Midbrain (tissue), 1 donor: ENCODE measurements at regions not wholly inside any gene's neighbourhood (a gene's known extent, or its start where the extent isn't known, plus 50 kb on each side); places are given as distances from the start of the nearest gene placed in this dataset.
A peak's percentile ranks its signal among the peaks of the same experiment; 100 is the strongest.
"Not testable (repeated sequence)": the region's sequence is repeated elsewhere in the genome, so short reads cannot be mapped to it uniquely, and the experiment has no call there.

Experiments
- DNase-seq: peaks from one replicate; lab custom pipeline; 2025; lab: John Stamatoyannopoulos, UW

DNA sequence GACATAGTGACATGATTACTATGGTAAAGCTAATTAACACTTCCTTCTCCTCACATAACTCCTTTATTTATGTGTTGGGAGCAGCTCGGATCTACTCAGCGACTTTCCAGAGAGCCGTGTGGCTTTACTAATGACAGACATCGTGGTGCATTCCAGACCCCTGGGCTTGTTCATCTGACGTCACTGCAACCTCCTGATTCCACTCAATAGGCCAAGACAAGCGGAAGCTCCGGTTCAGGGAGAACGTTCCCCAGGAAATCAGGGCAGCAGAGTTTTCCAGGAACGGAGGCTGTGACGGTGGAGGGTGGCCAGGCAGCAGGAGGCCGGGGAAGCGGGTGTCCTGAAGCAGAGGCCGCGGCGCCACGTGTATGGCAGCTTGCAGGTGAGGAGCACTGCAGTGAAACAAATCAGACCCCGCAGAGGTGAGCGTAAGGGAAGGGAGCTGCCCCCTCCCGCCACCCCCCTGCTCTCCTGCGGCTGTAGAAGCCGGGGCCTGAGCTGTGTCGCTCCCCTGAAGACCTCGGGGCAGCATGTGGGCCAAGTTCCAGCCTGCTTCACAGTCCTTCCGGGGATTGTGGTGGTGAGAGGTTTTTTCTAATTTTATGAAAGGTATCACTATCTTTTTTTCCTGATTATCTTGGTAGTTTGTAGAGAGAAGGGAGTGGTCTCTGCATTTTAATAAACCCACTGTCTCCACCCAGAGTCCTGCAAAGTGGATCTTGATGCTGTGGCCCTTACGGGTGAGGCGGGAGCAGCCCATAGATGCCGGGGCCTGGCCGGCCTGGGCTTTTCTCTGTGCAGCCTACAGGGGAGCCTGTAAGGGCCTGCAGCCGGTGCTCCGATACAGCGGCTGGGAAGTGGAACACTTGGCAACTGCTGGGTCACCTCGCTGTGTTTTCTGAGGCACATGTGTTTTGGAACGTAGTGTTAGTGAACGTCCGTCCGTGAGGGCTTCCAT lies 220.4 kb upstream of the IRX4 start:
- DNase-seq: no peak

DNA sequence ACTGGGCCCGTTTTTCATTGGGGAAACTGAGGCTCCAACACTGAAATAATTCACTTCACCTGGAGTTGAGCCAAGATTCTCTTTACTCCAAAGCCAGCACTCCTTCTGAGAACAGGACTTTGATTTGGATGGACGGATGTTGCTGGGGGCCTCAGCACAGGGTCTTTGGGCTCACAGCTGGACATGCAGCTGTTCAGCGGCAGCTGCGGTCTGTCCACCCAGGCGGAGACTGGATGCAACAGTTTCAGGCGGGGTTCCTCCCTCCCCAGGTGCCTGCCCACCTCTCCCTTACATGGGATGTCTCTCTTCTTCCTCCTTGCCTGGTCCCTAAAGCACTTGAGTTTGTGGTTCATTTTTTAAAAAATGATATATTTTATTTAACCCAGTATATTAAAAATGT lies 219.0 kb upstream of the IRX4 start:
- no peak for DNase-seq

- no peak for DNase-seq
Observed at GRCh38 chr5:2096887-2097505, 214.3 kb upstream of the IRX4 start.

GRCh38 chr5:2095011-2095410 lies 212.3 kb upstream of the IRX4 start:
- DNase-seq: no peak

DNA sequence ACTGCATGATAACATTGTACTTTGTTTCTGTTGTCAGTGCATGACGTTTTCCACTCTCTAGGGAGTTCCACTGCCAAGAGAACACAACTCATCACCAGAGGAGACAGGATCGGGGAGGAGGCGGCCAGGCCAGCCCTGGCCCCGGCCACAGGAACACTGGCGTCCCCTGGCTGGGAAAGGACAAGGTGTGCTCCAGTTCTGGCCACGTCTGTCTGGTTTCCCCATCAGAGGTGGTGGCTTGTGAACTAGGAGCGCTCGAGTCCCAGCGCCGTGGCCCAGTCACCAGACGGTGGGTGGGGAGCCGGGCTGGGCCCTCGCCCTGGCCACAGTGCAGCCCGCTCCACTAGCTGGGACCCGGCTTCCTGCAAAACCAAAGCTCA lies 211.9 kb upstream of the IRX4 start:
- no peak for DNase-seq

GRCh38 chr5:2093859-2094615 lies 211.3 kb upstream of the IRX4 start:
- no peak for DNase-seq

GRCh38 chr5:2091921-2092320 lies 209.2 kb upstream of the IRX4 start:
- no peak for DNase-seq

DNA sequence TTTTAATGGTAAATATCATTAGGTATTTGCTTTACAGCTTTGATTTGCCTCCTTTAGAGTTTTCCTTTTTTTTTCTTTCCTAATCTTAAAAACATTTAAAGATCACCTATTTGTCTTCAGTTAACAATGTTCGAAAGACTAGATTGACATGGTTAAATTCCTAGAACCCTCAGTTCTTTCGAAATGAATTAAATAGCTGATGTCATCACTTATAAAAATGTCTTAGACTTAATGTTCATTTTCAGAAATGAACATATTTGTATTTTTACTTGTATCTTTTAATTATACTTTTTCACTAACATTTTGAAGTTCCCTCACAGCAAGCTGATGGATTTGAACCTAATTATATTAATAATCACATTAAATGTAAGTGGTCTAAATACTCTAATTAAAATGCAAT lies 205.3 kb upstream of the IRX4 start:
- DNase-seq: no peak

GRCh38 chr5:2075365-2075764 lies 192.6 kb upstream of the IRX4 start:
- no peak for DNase-seq

GRCh38 chr5:2071562-2071961 lies 188.8 kb upstream of the IRX4 start:
- DNase-seq: no peak

- DNase-seq: not testable (repeated sequence)
Observed at GRCh38 chr5:2070787-2071186, 188.1 kb upstream of the IRX4 start.

GRCh38 chr5:2068531-2068930 lies 185.8 kb upstream of the IRX4 start:
- no peak for DNase-seq

- no peak for DNase-seq
Observed at GRCh38 chr5:2066373-2066772, 183.6 kb upstream of the IRX4 start.

DNA sequence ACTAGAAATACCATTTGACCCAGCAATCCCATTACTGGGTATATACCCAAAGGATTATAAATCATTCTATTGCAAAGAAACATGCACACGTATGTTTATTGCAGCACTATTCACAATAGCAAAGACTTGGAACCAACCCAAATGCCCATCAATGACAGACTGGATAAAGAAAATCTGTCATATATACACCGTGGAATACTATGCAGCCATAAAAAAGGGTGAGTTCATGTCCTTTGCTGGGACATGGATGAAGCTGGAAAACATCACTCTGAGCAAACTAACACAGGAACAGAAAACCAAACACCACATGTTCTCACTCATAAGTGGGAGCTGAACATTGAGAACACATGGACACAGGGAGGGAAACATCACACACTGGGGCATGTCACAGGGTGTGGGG lies 180.7 kb upstream of the IRX4 start:
- not testable (repeated sequence) for DNase-seq

GRCh38 chr5:2052687-2053086 lies 170.0 kb upstream of the IRX4 start:
- no peak for DNase-seq

- DNase-seq: no peak
Observed at GRCh38 chr5:2049876-2050275, 167.2 kb upstream of the IRX4 start.

DNA sequence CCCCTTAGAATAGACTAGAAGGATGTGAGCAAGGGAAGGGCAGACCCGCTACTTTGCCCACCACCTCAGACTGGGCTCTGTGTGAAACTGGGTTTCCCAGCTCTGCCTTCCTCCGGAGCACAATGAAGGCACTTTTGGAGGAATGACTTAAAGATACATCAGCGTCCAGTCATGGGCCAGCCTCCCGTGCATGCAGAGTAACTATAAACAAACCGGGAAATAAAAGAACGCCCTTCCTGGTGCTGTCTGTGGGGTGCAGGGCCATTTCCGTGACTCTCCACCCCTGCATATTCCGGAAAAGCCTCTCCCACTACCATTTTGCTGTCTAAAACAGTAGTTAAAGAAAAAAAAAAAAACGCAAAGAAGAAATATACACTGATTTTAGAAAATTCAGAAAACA lies 165.9 kb upstream of the IRX4 start:
- no peak for DNase-seq

- DNase-seq: no peak
Observed at GRCh38 chr5:2047341-2047927, 164.7 kb upstream of the IRX4 start.

DNA sequence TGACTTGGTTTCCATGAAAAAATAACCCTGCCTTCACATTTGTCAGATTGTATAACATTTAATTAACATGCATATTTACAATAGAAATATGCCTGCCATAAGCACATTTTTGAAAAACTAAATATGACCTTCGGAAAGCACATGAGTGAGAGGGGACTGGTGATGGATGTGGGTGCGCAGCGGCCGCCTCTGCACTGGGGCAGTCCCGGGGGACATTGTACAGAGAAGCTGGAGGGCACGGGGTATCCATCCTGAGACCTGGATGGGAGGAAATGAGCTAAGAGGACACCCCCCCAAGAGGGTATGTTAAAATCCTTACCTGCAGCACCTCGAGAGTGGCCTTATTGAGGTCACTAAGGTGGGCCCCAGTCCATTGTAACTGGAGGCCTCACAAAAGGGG lies 161.3 kb upstream of the IRX4 start:
- no peak for DNase-seq

DNA sequence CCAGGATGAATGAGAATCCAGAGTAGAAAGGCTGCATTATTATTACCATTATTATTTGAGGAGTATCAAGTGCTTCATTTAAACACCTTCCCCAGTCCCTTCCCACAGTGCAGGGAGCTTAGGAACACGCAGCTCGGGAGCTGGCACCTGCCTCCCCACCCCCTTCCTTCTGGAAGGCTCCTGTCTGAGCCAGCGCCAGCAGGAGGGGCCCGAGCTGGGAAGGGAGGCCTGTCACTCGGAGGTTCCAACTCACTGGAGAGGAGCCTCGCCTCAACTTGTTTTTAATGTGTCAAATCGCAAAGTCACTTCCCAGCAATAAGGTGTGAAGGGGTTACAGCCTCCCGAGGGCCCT lies 156.4 kb upstream of the IRX4 start:
- DNase-seq: no peak

DNA sequence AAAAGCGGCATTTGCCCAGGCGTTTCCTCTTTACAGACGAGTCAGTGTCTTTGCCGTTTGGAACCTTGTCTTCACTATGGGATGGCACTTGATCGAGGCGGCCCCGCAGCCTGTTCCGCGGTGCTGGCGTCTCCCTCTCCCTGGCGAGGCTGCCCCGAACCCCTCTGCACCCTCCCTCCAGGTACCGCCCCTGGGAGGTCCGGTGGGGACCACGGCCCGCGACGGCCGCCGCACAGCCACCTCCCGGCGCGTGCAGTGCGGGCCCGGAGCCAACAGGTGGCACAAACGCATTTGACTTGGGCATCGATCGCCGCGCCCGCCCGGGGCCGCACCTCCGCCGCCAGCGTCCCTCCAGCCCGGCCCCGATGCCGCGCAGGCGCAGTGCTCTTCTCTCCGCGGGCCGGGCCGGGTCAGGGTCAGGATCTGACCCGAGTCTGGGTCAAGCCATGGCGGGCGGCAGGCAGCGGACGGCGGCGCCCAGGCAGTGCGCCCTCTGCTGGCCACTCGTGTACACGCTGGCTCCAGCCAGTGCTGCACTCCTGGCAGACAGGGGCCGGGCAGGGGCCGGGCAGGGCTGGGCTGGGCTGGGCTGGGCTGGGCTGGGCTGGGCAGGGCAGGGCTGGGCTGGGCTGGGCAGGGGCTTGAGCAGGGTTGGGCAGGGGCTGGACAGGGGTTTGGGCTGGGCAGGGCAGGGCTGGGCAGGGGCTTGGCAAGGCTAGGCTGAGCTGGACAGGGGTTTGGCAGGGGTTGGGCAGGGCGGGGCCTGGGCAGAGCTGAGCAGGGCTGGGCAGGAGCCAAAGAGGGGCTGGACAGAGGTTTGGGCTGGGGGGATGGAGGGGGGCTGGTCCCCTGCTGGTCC lies 155.8 kb upstream of the IRX4 start:
- DNase-seq: peak; percentile 52

DNA sequence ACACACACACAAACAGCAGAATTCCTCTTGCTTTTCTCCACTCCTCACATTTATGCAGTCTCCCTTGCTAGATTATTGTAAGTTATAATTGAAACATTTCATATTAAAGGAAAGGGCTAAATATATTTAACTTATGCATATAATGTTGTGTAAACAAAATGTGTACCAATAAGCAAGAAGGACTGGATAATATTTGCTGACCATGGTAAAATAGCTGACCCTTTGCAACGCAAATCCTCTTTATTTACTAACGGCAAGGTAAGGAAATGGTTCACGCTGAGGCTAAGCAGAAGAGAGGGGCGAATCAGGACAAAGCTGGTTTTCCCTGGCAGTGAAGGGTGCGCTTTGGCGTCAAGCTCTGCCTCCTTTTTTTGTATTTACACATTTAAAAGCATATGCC lies 154.2 kb upstream of the IRX4 start:
- no peak for DNase-seq
